Activated T-cell treated with anti-CD3 and anti-CD28 coated beads for 24 hours (primary cell): ENCODE measurements at regions not wholly inside any gene's neighbourhood (a gene's known extent, or its start where the extent isn't known, plus 50 kb on each side); places are given as distances from the start of the nearest gene placed in this dataset.

ENCODE experiments used
- DNase-seq: peaks from one replicate; pipeline ENCODE4 v3.0.0-alpha.2; 2020; ENCODE audit warnings: low read depth

DNA sequence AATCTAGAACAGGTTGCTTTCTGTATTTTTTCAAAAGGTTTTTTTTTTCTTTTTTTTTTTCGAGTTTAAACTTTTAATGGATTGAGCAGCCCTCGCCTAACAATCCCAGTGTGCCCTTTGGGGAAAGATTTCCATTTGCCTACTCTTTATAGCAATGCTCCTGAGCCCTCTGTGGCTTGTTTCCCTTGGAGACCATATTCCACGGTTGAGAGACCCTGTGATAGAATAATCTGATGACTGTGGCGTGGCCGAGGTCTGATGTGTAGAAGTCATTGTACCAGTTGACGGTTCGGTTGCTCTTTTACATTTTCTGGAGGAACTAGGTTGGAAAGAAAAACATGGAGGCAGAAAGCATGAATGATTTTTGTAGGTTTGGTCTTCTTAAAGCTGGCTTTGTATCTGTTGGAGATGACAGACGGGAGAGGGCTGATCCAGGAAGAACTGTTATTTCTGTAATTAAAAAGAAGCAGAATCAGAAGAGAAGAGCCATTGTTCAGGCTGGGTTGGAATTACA lies 305.7 kb upstream of the NRIP1 start:
- no peak for DNase-seq

DNA sequence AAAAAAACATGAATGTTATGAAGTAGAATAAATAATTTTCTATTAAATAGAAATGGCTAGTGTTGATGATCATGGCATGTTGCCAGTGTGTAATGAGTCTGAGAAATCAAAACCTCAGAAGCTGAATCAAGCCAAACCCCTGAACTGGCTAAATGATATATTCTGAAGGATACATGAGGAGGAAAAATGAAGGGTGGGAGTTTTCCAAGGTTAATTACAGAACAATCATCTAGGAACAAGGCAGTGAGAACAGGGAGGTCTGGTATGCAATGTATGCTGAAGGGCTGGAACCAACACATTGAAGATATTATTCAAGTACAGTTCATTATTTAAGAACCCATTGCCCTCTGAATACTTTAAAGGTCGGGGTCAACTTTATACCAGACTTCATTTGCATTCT lies 309.1 kb upstream of the NRIP1 start:
- DNase-seq: no peak

DNA sequence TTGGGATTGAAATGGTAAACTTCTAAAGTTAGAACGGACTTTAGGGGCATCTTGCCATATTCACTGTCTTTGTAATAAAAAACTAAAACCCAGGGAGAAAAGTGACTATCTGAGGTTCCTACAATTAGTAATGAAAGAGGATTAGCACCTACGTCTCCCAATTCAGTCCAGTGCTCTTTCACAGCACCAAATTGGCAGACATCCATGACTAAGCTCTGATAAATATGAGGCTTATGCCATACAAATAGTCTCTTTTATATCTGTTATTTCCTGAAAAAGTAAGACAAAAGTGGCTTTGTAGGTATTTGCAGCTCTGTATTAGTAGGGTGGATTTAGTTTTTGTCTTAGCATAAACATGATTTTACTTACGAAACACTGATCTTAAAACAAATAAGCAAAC lies 315.0 kb upstream of the NRIP1 start:
- no peak for DNase-seq

DNA sequence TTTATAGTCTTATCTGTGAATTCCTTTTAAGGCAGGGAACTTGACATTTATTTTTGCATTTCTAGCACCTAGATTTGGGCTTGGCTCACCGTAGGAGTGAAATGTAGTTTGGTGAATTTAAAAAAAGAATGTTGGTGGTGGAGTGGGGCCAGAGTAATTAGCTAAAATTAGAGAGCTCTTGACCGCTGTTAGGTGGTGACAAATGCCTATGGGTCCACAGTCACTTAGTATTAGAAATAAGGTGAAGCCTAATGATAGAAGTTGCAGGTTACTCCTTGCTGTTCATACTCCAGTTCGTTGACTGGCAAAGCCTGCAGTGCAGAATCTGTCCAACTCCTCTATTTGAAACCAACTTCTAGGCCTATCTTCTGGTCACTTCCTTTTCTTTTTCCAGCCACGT lies 318.8 kb upstream of the NRIP1 start:
- DNase-seq: no peak

DNA sequence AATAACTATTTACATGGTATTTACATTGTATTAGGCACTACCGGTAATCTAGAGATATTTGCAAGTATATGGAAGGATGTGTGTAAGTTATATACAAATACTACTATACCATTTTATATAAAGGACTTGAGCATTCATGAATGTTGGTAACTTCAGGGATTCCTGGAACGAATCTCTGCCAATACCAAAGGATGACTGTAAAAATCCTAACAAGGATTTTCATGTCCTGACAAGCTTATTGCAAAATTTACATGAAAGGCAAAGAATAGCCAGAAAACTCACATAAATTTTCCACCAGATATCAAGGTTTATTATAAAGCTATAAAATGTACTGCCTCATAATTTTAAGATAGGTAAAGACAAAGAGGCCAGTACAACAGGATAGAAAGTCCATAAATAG lies 325.2 kb upstream of the NRIP1 start:
- DNase-seq: no peak

DNA sequence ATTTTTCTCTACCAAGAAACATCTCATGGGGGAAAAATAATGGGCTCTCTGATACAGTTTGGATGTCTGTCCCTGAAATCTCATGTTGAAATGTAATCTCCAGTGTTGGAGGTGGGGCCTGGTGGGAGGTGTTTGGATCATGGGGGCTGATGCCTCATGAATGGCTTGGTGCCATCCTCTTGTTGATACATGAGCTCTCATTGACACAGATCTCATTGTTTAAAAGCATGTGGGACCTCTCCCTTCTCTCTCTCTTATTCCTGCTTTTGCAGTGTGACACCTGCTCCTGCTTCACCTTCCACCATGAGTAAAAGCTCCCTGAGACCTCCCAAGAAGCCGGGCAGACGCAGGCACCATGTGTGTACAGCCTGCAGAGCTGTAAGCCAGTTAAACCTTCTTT lies 332.5 kb upstream of the NRIP1 start:
- DNase-seq: no peak

DNA sequence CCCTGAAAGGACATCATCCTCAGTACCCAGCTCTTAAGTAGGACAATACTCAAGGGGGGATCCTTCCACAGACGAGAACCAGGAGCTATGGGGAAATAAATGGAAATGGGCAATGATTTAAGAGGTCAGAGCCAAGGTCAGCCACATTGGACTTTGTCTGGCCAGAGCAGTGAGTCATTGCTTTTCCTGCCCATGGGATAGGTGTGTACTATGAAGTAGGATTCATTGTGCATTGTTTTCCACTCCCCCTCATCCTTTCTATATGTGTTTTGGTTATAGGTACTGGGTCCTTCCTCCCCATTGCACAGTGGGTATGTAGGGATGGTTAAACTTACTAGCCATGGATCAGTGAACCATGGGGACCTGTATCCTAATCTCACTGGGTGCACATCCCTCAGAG lies 328.9 kb upstream of the USP25 start:
- no peak for DNase-seq

DNA sequence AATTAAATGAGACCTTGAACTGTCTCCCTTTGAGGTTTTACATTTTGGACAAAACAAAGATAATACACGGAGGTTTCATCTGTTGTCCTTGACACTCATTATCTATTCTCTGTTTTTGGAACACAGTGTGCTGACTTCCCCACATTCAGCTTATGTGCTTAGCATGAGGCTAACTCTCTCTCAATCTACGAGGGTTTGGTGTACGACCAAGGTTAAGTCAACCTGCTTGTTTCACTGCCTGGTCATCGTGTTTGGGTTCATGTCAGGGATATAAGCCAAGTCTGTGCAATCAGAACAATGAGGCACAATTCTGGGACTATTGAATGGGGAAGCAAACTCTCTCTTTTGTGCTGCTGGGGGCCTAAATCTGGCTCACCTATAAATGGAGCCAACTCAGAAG lies 328.5 kb upstream of the USP25 start:
- no peak for DNase-seq

DNA sequence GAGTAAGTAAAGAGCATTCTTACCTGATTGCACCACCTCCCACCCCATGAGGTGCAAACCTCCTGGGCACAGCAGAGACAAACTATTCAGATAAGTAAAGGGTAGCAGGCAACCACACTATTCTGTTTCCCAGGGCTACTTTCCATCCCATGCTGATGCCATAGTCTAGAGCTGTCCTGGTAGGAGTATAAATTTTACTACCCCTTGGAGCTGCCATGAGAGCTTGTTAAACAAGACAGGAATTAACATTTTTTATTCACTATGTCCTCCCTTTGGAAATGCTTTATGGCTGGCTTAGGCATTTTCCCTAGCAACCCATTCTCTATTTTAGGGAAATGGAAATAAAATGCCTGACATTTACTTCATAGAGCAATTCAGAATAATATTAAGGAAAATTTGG lies 324.6 kb upstream of the USP25 start:
- no peak for DNase-seq

DNA sequence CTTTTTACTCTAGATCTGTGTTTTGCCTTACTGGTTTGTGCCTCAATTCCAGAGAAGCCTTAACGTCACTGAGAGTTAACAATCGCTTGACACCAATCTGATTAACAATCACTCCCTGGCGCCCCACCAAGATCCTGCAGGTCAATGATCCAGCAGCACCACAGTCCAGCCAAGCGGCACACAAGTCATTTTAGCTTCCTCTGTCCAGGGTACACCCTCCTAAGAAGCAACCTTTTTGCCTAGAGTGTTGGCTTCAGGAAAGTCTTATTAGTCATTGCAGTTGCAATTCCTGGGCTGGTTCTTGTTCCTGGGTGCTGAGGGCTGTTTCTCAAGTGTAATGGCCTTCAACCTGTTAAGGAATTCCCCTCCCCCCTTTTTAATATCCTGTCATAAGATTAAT lies 323.0 kb upstream of the USP25 start:
- no peak for DNase-seq

DNA sequence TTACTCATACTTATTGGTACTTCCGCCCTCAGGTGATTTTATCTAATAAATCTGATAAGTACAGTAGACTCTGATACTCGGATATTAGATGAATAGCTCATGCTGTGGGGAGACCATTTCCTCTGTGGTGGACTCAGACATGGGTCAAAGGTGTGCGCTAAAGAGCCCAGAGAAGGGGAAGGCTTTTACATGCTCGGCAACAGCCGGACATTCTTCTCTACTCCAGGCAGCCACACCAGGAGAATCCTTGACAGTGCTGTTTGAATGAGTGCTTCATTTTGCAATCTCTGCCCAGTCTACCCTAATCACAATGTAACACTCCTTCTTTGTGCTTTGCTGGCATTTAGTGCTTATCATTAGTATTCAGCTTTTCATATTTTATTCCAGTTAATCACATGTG lies 322.2 kb upstream of the USP25 start:
- no peak for DNase-seq

DNA sequence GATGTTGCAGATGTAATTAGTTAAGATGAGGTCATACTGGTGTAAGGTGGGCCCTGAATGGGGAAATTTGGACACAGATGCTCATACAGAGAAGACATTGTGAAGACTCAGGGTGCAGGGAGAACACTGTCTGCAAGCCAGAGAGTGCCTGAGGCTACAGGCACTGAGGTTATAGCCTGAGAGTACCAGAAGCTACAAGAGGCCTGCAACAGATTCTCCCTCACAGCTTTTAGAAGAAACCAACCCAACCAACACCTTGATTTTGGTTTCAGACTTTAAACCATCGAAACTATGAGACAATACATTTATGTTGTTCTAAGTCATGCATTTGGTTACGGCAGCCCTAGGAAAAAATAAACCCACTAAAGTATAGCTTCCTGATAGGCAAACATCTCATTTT lies 321.7 kb upstream of the USP25 start:
- DNase-seq: no peak

DNA sequence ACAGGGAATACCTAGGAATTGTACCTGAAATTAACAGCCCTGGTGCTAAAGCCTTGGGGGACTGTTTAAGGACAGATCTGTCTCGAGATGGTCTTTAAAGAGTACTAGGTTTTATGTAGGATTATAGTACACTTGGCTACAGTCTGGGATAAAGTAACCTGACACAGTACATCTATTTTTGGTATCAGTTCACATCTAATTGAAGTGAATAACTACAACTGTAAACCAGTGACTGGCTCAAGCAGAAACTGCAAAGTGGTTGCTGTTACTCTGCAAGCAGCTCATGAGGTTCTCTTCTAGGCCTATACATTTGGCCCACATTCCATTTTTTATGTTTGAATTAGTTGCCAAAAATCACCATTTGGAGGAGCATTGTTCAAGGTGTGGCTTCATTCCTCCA lies 320.8 kb upstream of the USP25 start:
- DNase-seq: no peak

DNA sequence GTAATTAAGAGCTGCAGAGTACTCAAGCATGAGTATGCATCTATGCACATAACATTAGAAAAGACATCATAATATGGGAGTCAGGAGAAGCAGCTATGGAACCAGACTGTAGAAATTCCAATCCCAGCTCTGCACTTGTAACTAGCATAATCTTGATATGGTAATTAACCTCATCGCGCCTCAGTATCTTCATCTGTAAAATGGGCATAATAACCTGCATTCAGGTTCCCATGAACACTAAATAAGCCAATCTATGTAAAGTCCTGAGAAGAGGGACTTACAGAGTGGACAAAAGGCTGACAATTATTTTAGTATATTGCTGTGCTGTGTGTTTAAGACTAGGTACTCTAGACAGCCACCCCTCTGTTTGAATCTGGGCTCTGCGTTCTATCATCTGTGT lies 318.9 kb upstream of the USP25 start:
- no peak for DNase-seq

DNA sequence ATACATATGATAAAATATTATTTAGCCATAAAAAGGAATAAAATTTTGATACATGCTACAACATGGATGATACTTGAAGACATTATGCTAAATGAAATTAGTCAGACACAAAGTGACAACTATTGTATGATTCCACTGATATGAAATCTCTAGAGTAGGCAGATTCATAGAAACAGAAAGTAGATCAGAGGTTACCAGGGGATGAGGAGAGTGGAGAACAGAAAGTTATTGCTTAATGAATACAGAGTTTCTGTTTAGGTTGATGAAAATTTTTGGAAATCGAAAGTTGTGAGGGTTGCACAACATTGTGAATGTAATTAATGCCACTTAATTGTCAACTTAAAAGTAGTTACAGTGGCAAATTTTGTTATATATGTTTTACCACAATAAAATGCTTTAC lies 315.7 kb upstream of the USP25 start:
- DNase-seq: no peak

DNA sequence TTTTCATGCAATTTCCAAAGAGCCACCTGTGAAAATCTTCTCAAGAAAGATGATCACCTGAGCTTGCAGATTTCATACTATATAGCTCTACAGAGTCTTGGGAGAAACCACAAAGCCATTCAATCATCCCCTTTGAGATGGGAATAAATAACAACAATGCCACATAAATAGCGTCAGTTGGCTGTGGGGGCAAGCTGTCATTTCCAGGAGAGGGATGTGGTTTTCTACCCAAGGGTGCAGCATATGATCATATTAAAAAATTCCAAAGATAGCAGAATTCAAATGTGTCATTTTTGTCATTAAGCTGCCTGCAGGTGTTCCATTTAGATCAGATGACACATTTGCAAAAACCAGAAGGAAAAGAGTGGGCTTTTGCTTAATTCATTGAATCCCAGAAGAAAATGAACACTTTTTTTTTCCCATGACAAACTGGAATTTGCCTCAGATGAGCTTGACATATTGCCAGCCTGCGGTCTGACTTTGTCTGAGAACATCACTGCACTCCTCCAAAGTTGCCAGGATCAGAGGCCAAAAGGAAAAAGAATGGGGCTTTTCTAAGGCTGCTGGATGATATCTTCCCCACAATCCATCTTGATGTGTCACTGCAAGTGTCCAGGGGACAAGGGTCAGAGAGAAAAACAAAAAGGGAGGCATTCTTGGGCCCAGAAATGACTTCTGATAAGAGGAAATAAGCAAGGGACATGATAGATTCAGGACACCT lies 314.1 kb upstream of the USP25 start:
- no peak for DNase-seq

DNA sequence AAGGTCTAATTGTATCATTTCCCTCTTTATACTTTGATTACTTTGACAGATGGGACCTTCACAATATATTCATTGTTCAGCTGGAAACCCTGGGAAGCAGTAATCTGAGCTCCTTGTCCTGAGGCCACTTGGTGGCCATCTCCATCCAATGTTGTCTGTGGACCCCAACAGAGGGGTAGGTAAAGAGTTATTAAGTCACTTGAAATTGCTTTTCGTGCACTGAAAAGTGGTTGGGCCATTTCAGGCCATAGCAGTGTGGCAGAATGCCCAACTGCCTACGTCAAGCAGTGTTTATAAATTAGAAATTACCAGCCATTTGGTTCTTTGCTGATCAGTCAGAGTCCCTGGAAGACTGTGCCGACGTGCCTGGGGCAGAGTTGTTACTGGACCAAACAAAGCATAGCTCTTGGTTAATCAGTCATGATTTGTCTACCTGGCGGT lies 308.3 kb upstream of the USP25 start:
- no peak for DNase-seq

DNA sequence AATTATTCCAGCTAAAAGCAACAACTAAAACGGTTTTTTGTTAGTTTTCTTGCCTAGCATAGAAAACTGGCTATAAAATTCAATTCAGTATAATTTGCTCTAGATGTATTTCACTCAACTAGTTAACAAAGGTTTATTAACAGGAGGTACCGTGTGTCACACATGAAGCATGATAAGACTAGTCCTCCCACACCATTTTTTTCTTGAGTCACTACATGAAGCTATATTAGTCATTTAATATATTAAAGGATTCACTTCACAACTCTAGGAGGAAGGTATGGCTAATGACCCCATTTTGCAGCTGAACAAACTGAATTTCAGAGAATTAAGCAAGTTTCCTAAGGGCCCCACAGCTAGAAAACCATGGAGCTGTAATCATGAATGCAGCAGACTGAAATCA lies 307.8 kb upstream of the USP25 start:
- no peak for DNase-seq

DNA sequence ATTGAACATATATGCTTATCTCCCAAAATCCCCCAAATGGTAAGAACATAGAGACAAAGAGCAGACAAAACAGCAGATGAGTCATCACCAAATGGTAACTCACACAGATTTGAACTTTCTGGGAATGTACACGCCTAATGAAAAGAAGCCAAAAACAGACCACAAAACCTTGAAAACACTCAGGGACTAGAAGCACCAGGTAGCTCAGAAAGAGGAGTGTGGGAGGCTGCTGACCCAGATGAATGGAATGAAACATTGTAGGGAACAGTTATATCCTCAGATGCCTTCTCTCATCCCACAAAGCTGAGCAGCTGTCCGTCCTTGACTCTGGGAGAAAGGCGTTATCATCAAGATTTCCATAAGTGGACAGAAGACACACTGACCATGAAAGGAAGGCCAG lies 307.0 kb upstream of the USP25 start:
- no peak for DNase-seq

DNA sequence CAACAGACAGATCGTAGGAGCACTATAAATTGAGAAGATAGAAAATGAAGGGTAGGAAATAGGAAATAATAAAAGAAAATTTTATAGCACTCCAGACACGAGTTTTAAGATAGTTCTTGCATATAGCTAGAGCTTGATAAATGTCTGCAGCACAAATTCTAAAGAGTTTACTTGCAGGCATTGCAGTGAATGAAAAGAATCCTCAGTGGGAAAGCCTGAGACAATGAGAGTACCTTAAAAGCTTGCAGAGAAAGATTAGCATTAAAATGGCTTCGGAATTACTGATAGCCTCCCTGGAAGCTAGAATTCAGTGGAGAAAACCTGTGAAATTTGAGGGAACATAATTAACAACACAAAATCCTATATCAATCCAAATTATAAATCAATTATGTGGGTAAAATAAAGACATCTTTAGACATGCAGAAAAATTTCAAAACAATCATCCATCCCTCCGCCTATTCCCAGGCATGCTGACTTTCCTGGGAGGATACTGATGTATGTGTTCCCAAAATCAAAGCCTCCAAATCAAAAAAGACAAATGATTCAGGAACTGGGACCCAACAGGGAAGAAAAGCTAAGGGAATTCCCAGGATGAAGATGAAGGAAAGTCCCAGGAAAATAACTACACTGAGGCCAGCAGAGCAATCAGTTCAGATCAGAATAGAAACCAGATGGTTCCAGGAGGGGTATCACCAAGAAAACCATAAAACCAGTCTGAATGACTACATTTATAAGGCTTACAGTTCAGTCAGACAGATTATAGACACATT lies 305.9 kb upstream of the USP25 start:
- no peak for DNase-seq

DNA sequence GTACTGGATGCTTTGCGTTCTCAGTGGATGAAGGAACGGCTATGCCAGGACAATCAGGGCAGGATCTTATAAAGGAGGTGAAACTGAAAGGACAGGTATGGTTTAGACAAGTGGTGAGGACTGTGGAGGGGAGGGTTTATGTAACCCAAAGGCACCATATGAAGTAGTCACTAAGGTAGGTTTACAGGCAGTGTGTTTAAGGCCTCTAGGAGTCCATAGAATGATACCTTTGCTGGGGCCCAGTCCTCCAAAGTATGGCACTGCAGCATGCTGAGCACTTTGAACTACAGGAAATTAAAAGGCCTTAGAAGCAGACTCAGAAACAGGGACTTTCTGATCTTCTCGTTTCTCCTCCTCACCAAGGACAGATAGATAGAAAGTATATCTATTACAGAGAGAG lies 304.7 kb upstream of the USP25 start:
- DNase-seq: no peak

DNA sequence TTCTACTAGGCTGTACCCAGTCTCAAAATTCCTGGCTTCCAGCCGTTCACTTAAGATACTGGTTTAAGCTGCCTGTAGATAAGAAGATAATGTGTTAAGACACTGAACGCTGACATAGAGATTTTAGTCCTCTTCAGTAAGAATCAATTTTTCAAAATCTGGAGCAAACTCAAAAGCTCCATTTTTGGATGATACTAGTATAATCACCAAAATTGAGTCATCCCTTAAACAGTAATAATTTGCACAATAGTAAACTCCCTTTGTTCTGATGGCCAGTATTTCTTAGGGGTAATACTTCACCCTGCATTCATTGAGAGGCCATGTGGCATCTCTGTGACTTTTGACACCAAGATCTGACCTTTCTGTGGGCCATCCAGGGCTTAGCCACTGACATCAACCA lies 299.8 kb upstream of the USP25 start:
- no peak for DNase-seq

DNA sequence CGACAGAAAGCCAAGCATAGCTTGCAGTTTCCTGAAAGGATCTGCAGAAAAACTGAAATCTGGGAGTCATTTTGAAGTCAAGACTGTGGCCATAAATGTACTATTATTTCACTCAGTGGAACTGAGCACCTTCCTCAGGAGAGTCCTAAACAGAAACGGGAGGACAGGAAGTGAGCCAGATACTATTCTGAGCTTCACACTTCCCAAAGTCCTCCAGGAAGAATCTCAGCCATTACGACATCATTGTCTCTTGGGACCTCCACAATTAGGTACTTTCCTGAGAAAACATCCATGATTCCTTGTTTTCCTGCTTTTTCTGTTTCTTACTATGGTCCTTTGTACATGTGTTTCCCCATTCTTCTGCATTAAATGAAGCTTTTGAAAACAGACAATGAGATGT lies 299.2 kb upstream of the USP25 start:
- no peak for DNase-seq

DNA sequence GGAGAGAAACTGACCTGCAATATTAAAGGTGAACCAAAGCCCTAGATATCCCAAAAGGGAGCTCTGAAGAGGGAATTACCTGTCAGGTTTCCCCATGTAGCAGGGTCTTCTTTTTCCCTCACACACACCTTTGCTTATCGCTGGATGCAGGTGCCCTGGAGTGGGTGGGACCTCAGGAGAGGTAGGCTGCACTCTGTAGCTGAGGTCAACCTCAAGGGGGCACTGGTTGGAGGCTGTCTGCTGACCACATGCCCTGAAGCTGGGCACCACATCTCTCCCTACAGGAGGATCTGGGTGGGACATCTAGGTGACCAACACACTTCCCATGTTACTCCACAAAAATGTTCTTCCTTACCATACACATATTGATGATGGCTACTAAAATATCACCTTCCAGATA lies 298.7 kb upstream of the USP25 start:
- DNase-seq: no peak
